GM23338 (cell line): ENCODE measurements at regions not wholly inside any gene's neighbourhood (a gene's known extent, or its start where the extent isn't known, plus 50 kb on each side); places are given as distances from the start of the nearest gene placed in this dataset.

ENCODE experiments used
- ATAC-seq: fragments of 200-7000 bp; cut with Tn5 transposase; 3 replicates; pipeline ENCODE4 v1.9.1; 2020
- DNase-seq: peaks from one replicate; pipeline ENCODE4 v3.0.0-alpha.2; 2015; ENCODE audit warnings: low spot score
- H2AFZ ChIP-seq: fragments of 200-600 bp; sonication (generic); 2 replicates; pipeline ENCODE4 v1.8.0; 2016; ENCODE audit warnings: antibody characterized with exemption, mild to moderate bottlenecking, moderate library complexity
- H3F3A ChIP-seq: fragments of 200-600 bp; sonication (generic); replicated peaks from 2 replicates; pipeline ENCODE4 v1.8.0; 2017; ENCODE audit warnings: antibody characterized with exemption, mixed run types, low read depth
- H3K27ac ChIP-seq: fragments of 200-600 bp; sonication (generic); 2 replicates; pipeline ENCODE4 v1.6.1; 2016; ENCODE audit warnings: low read depth
- H3K27me3 ChIP-seq: fragments of 200-600 bp; sonication (generic); 2 replicates; pipeline ENCODE4 v1.8.0; 2016; ENCODE audit warnings: mild to moderate bottlenecking, mixed run types, moderate library complexity; ENCODE audit not compliant: insufficient read depth
- H3K36me3 ChIP-seq: fragments of 200-600 bp; sonication (generic); 2 replicates; pipeline ENCODE4 v1.8.0; 2016; ENCODE audit warnings: mild to moderate bottlenecking; ENCODE audit not compliant: insufficient read depth
- H3K4me1 ChIP-seq: fragments of 200-600 bp; sonication (generic); 2 replicates; pipeline ENCODE4 v1.8.0; 2016; ENCODE audit warnings: mild to moderate bottlenecking, moderate library complexity; ENCODE audit not compliant: insufficient read depth
- H3K4me2 ChIP-seq: fragments of 200-600 bp; sonication (generic); 2 replicates; pipeline ENCODE4 v1.7.1; 2017; ENCODE audit warnings: mixed run types
- H3K4me3 ChIP-seq: fragments of 200-600 bp; sonication (generic); 2 replicates; pipeline ENCODE4 v1.6.1; 2016; ENCODE audit warnings: mixed run types
- H3K79me2 ChIP-seq: fragments of 200-600 bp; sonication (generic); replicated peaks from 2 replicates; pipeline ENCODE4 v1.8.0; 2017; ENCODE audit warnings: mild to moderate bottlenecking; ENCODE audit not compliant: insufficient read depth
- H3K9me2 ChIP-seq: fragments of 200-600 bp; sonication (generic); 2 replicates; pipeline ENCODE4 v1.8.0; 2017; ENCODE audit not compliant: insufficient read depth
- H4K20me1 ChIP-seq: fragments of 200-600 bp; sonication (generic); replicated peaks from 2 replicates; pipeline ENCODE4 v1.8.0; 2017; ENCODE audit warnings: mild to moderate bottlenecking; ENCODE audit not compliant: insufficient read depth
- H3K27ac Mint-ChIP-seq: 2 replicates; pipeline ENCODE4 v1.8.0; 2020; ENCODE audit warnings: inconsistent platforms, mild to moderate bottlenecking, moderate library complexity, mixed read lengths
- H3K27me3 Mint-ChIP-seq: 3 replicates; pipeline ENCODE4 v1.8.0; 2022; ENCODE audit warnings: low read depth, mild to moderate bottlenecking, moderate library complexity, mixed read lengths, inconsistent platforms; ENCODE audit not compliant: insufficient read depth, poor library complexity
- H3K36me3 Mint-ChIP-seq: 3 replicates; pipeline ENCODE4 v1.8.0; 2021; ENCODE audit warnings: low read depth, mild to moderate bottlenecking, inconsistent platforms, moderate library complexity, mixed read lengths
- H3K4me1 Mint-ChIP-seq: 3 replicates; pipeline ENCODE4 v1.8.0; 2020; ENCODE audit warnings: mild to moderate bottlenecking, inconsistent platforms, mixed read lengths
- H3K4me3 Mint-ChIP-seq: 3 replicates; pipeline ENCODE4 v1.8.0; 2021; ENCODE audit warnings: moderate library complexity, mild to moderate bottlenecking, inconsistent platforms, mixed read lengths
- H3K9me3 Mint-ChIP-seq: 3 replicates; pipeline ENCODE4 v1.8.0; 2020; ENCODE audit warnings: moderate library complexity, mild to moderate bottlenecking, inconsistent platforms, mixed read lengths
- CREB1 ChIP-seq: fragments of 250-450 bp; sonication (Bioruptor Pico); IDR thresholded peaks from 2 replicates; pipeline ENCODE4 v1.5.0; 2020; ENCODE audit warnings: low read depth, mild to moderate bottlenecking, moderate library complexity
- CTCF ChIP-seq, 2 experiments: fragments of 200-600 bp in 1 of 2; sonication (generic) in 1 of 2; conservative IDR thresholded peaks; 2 replicates each; pipeline versions ENCODE4 v1.5.1 to v1.6.1; 2016 to 2017; ENCODE audit warnings: antibody characterized with exemption in 2 of 2, low read depth in 2 of 2, mild to moderate bottlenecking in 2 of 2, moderate library complexity in 1 of 2
- ETS1 ChIP-seq: IDR thresholded peaks from 2 replicates; pipeline ENCODE4 v1.6.1; 2016; ENCODE audit warnings: antibody characterized with exemption
- EZH2 ChIP-seq: fragments of 200-600 bp; sonication (generic); IDR thresholded peaks from one replicate; pipeline ENCODE4 v1.8.0; 2017; ENCODE audit warnings: antibody characterized with exemption, mild to moderate bottlenecking, low read depth; ENCODE audit not compliant: unreplicated experiment
- EZH2phosphoT487 ChIP-seq: fragments of 200-600 bp; sonication (generic); IDR thresholded peaks from one replicate; pipeline ENCODE4 v1.8.1; 2018; ENCODE audit warnings: antibody characterized with exemption; ENCODE audit not compliant: unreplicated experiment
- JUNB ChIP-seq: IDR thresholded peaks from one replicate; pipeline ENCODE4 v1.6.1; 2016; ENCODE audit warnings: antibody characterized with exemption; ENCODE audit not compliant: unreplicated experiment
- NANOG ChIP-seq: IDR thresholded peaks from 2 replicates; pipeline ENCODE4 v1.6.1; 2016; ENCODE audit warnings: antibody characterized with exemption, borderline replicate concordance
- POLR2AphosphoS5 ChIP-seq: IDR thresholded peaks from 2 replicates; pipeline ENCODE4 v1.6.1; 2016; ENCODE audit warnings: antibody characterized with exemption, low read depth
- REST ChIP-seq: IDR thresholded peaks from one replicate; pipeline ENCODE4 v1.6.1; 2018; ENCODE audit warnings: antibody characterized with exemption; ENCODE audit not compliant: unreplicated experiment
- STAT1 ChIP-seq: IDR thresholded peaks from one replicate; pipeline ENCODE4 v1.6.1; 2016; ENCODE audit warnings: antibody characterized with exemption; ENCODE audit not compliant: unreplicated experiment
- ZNF114 ChIP-seq: fragments of 250-450 bp; sonication (Bioruptor Pico); IDR thresholded peaks from 2 replicates; pipeline ENCODE4 v1.5.0; 2020; ENCODE audit warnings: mild to moderate bottlenecking, moderate library complexity
- ZNF331 ChIP-seq: fragments of 250-450 bp; sonication (Bioruptor Pico); IDR thresholded peaks from 2 replicates; pipeline ENCODE4 v1.5.0; 2020; ENCODE audit warnings: low read depth, mild to moderate bottlenecking, moderate library complexity
- ZNF462 ChIP-seq: fragments of 250-450 bp; sonication (Bioruptor Pico); IDR thresholded peaks from 2 replicates; pipeline ENCODE4 v1.5.0; 2020; ENCODE audit warnings: mild to moderate bottlenecking, moderate library complexity

- Mint-ChIP-seq H3K4me1 (no peaks in the 10 kb centered on the region), H3K27me3 (no peaks in the 10 kb centered on the region), H3K4me3 (no peak overlapping the region)
Measured at GRCh38 chr15:47568030-47568429, 149.3 kb upstream of the SEMA6D start.

More at GRCh38 chr15:47568030-47568429, 149.3 kb upstream of the SEMA6D start:
- DNase-seq (no peak), ATAC-seq (no peak)
- H3K9me3 Mint-ChIP-seq = peaks cover 7% of the 10 kb centered on the region; the same call in 2 of the 3 replicates
- Histone ChIP-seq H3K4me2 (no peak overlapping the region), H3K4me3 (no peak overlapping the region), H3K9me2 (no peaks in the 10 kb centered on the region; the same call in 1 of the 2 replicates), H3K4me1 (no peaks in the 10 kb centered on the region), H3K27me3 (no peaks in the 10 kb centered on the region), H4K20me1 (no peaks in the 10 kb centered on the region), H2AFZ (no peak overlapping the region), H3K27ac (no peak overlapping the region), H3K79me2 (no peaks in the 10 kb centered on the region), H3F3A (no peaks in the 10 kb centered on the region), H3K36me3 (no peaks in the 10 kb centered on the region)
- peaks cover 4% of the 10 kb centered on the region; the same call in 1 of the 3 replicates for H3K36me3 Mint-ChIP-seq
- no peak for TF ChIP-seq JUNB
- TF ChIP-seq EZH2 = no peak
- TF ChIP-seq CTCF (conservative IDR thresholded peaks at IDR 0.05; ENCODE audit: low read depth in 2 of 2) = no peak
- TF ChIP-seq ZNF114 (CRISPR knock-in tag) = no peak
- no peak for TF ChIP-seq ZNF331 (CRISPR knock-in tag)
- TF ChIP-seq NANOG = no peak
- no peak for TF ChIP-seq CREB1
- TF ChIP-seq STAT1 = no peak
- TF ChIP-seq REST = no peak
- TF ChIP-seq ETS1 = no peak
- TF ChIP-seq POLR2AphosphoS5 = no peak
- no peak for TF ChIP-seq EZH2phosphoT487
- TF ChIP-seq ZNF462 = no peak
- no peak overlapping the region for H3K27ac Mint-ChIP-seq
